ENCODE measurements at regions not wholly inside any gene's neighbourhood (a gene's known extent, or its start where the extent isn't known, plus 50 kb on each side); places are given as distances from the start of the nearest gene placed in this dataset.

DNA sequence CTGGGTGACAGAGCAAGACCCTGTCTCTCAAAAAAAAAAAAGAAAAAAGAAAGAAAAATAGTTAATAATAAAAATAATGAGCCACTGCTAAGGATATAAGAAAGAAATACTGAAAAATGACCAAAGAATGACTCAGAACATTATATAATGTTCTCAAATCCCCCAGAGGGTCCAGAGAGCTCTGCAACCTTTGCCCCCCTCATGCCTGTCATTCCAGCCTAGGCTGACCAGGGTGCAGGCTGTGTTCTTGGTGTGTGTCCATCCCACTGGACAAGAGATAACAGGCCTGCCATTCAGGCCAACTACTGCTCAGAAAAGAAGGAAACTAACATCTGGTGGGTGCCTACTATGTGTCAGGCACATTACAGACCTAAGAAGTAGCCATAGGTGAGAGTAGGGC lies 72.7 kb upstream of the EDNRA start (continued):
- TF ChIP-seq ZNF391 (tag by site-specific recombination; IDR thresholded peaks at IDR 0.05; ENCODE audit: borderline replicate concordance, low read depth) = no peak
- TF ChIP-seq ZNF248 (tag by site-specific recombination; IDR thresholded peaks at IDR 0.05) = no peak
- TF ChIP-seq, protein P1, sequence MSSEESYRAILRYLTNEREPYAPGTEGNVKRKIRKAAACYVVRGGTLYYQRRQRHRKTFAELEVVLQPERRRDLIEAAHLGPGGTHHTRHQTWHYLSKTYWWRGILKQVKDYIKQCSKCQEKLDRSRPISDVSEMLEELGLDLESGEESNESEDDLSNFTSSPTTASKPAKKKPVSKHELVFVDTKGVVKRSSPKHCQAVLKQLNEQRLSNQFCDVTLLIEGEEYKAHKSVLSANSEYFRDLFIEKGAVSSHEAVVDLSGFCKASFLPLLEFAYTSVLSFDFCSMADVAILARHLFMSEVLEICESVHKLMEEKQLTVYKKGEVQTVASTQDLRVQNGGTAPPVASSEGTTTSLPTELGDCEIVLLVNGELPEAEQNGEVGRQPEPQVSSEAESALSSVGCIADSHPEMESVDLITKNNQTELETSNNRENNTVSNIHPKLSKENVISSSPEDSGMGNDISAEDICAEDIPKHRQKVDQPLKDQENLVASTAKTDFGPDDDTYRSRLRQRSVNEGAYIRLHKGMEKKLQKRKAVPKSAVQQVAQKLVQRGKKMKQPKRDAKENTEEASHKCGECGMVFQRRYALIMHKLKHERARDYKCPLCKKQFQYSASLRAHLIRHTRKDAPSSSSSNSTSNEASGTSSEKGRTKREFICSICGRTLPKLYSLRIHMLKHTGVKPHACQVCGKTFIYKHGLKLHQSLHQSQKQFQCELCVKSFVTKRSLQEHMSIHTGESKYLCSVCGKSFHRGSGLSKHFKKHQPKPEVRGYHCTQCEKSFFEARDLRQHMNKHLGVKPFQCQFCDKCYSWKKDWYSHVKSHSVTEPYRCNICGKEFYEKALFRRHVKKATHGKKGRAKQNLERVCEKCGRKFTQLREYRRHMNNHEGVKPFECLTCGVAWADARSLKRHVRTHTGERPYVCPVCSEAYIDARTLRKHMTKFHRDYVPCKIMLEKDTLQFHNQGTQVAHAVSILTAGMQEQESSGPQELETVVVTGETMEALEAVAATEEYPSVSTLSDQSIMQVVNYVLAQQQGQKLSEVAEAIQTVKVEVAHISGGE (tag by site-specific recombination; conservative IDR thresholded peaks at IDR 0.05; ENCODE audit: low read depth) = no peak
- no peak for TF ChIP-seq ZNF157 (tag by site-specific recombination; IDR thresholded peaks at IDR 0.05)
- no peak for TF ChIP-seq ZNF791 (tag by site-specific recombination; IDR thresholded peaks at IDR 0.05)
- no peak for TF ChIP-seq YY2 (tag by site-specific recombination; IDR thresholded peaks at IDR 0.05)
- TF ChIP-seq, protein P2, sequence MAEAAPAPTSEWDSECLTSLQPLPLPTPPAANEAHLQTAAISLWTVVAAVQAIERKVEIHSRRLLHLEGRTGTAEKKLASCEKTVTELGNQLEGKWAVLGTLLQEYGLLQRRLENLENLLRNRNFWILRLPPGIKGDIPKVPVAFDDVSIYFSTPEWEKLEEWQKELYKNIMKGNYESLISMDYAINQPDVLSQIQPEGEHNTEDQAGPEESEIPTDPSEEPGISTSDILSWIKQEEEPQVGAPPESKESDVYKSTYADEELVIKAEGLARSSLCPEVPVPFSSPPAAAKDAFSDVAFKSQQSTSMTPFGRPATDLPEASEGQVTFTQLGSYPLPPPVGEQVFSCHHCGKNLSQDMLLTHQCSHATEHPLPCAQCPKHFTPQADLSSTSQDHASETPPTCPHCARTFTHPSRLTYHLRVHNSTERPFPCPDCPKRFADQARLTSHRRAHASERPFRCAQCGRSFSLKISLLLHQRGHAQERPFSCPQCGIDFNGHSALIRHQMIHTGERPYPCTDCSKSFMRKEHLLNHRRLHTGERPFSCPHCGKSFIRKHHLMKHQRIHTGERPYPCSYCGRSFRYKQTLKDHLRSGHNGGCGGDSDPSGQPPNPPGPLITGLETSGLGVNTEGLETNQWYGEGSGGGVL (tag by site-specific recombination; IDR thresholded peaks at IDR 0.05) = no peak

GRCh38 chr4:147409350-147409749 lies 71.5 kb upstream of the EDNRA start:
- no peaks in the 10 kb centered on the region for H3K4me1 ChIP-seq (ENCODE audit: control insufficient read depth, insufficient read depth, low read length)
- H3K9me3 ChIP-seq (ENCODE audit: control insufficient read depth, insufficient read depth, low read depth, low read length) = no peaks in the 10 kb centered on the region
- TF ChIP-seq ZNF132 (tag by site-specific recombination; IDR thresholded peaks at IDR 0.05; ENCODE audit: borderline replicate concordance) (no peak), ZNF629 (tag by site-specific recombination; IDR thresholded peaks at IDR 0.05) (no peak), ZSCAN23 (tag by site-specific recombination; IDR thresholded peaks at IDR 0.05) (no peak), ZBTB7A (tag by site-specific recombination; IDR thresholded peaks at IDR 0.05; ENCODE audit: low read depth) (no peak), ZBTB8A (tag by site-specific recombination; IDR thresholded peaks at IDR 0.05) (no peak), ZNF510 (tag by site-specific recombination; IDR thresholded peaks at IDR 0.05; ENCODE audit: insufficient replicate concordance) (no peak), ZNF239 (tag by site-specific recombination; IDR thresholded peaks at IDR 0.05) (no peak), KLF16 (tag by site-specific recombination; IDR thresholded peaks at IDR 0.05) (no peak)
- TF ChIP-seq, protein P3, sequence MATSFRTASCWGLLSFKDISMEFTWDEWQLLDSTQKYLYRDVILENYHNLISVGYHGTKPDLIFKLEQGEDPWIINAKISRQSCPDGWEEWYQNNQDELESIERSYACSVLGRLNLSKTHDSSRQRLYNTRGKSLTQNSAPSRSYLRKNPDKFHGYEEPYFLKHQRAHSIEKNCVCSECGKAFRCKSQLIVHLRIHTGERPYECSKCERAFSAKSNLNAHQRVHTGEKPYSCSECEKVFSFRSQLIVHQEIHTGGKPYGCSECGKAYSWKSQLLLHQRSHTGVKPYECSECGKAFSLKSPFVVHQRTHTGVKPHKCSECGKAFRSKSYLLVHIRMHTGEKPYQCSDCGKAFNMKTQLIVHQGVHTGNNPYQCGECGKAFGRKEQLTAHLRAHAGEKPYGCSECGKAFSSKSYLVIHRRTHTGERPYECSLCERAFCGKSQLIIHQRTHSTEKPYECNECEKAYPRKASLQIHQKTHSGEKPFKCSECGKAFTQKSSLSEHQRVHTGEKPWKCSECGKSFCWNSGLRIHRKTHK (tag by site-specific recombination; IDR thresholded peaks at IDR 0.05) = no peak
- no peak overlapping the region for H3K4me3 ChIP-seq (ENCODE audit: low read depth, low read length)
- H3K36me3 ChIP-seq (ENCODE audit: control insufficient read depth in 2 of 2, insufficient read depth in 1 of 2, low read length in 2 of 2) = no peaks in the 10 kb centered on the region
- H3K27ac ChIP-seq (ENCODE audit: extremely low read depth, low read depth, low read length) = no peak overlapping the region
- ChIA-PET POLR2A (no interaction called here), CTCF (interaction anchor here (0.6 to 0.7 kb wide), 2 partner anchors 390 to 391 kb away, joined by 3 read pairs; no protein-coding TSS in a partner anchor)

DNA sequence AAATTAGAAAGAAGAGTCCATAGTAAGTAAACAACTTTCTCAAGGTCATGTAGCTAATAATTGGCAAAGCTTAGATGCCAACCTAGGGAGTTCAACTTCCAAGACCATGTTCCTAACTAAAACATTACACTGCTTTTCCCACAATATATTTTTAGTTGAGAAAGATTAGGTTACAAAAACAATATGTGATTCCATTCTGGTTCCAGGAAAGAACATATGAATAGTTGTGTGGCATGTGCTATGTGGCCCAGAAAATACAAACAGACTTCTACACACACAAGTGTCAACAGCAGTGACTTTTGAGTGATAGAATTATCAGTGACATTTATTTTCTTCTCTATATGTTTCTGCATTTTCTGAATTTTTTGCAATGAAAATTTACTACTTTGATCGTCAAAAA lies 62.7 kb upstream of the EDNRA start:
- CTCF ChIA-PET = no interaction called here
- Histone ChIP-seq H3K36me3 (ENCODE audit: control insufficient read depth in 2 of 2, insufficient read depth in 1 of 2, low read length in 2 of 2) (no peaks in the 10 kb centered on the region), H3K4me1 (ENCODE audit: control insufficient read depth, insufficient read depth, low read length) (no peaks in the 10 kb centered on the region), H3K27ac (ENCODE audit: extremely low read depth, low read depth, low read length) (no peak overlapping the region), H3K4me3 (ENCODE audit: low read depth, low read length) (no peak overlapping the region), H3K9me3 (ENCODE audit: control insufficient read depth, insufficient read depth, low read depth, low read length) (no peaks in the 10 kb centered on the region)
- POLR2A ChIA-PET = no interaction called here
- TF ChIP-seq ZNF501 (tag by site-specific recombination; IDR thresholded peaks at IDR 0.05) (no peak), ZNF248 (tag by site-specific recombination; IDR thresholded peaks at IDR 0.05) (no peak), ZBTB7A (tag by site-specific recombination; IDR thresholded peaks at IDR 0.05; ENCODE audit: low read depth) (no peak), IKZF3 (tag by site-specific recombination; IDR thresholded peaks at IDR 0.05) (no peak), ZBTB8A (tag by site-specific recombination; IDR thresholded peaks at IDR 0.05) (no peak), ZNF214 (tag by site-specific recombination; IDR thresholded peaks at IDR 0.05; ENCODE audit: borderline replicate concordance) (no peak), ZNF548 (tag by site-specific recombination; IDR thresholded peaks at IDR 0.05) (no peak), ZNF521 (tag by site-specific recombination; IDR thresholded peaks at IDR 0.05) (no peak), TCF7L2 (IDR thresholded peaks at IDR 0.05; ENCODE audit: borderline replicate concordance, low read depth, low read length) (no peak), ZSCAN16 (tag by site-specific recombination; IDR thresholded peaks at IDR 0.05) (no peak), OVOL3 (tag by site-specific recombination; IDR thresholded peaks at IDR 0.05) (no peak), KLF16 (tag by site-specific recombination; IDR thresholded peaks at IDR 0.05) (no peak), ZNF610 (tag by site-specific recombination; IDR thresholded peaks at IDR 0.05; ENCODE audit: borderline replicate concordance) (no peak), ZBTB21 (tag by site-specific recombination; IDR thresholded peaks at IDR 0.05) (no peak), ZSCAN30 (tag by site-specific recombination; IDR thresholded peaks at IDR 0.05) (no peak)

Data from HEK293 (cell line).